ENCODE measurements at regions not wholly inside any gene's neighbourhood (a gene's known extent, or its start where the extent isn't known, plus 50 kb on each side); places are given as distances from the start of the nearest gene placed in this dataset.

GRCh38 chr4:130738233-130738632 is 1642.3 kb downstream of the C4orf33 start:
- TF ChIP-seq CTCF (IDR thresholded peaks at IDR 0.05; ENCODE audit: poor library complexity, severe bottlenecking) (no peak), TAF1 (IDR thresholded peaks at IDR 0.05; ENCODE audit: low read depth) (no peak)

Data from neural cell (in vitro differentiated cells).